GM18502 (cell line): ENCODE measurements at regions not wholly inside any gene's neighbourhood (a gene's known extent, or its start where the extent isn't known, plus 50 kb on each side); places are given as distances from the start of the nearest gene placed in this dataset.

ENCODE experiments used
- ATAC-seq: cut with Tn5 transposase; IDR thresholded peaks from one replicate; pipeline ENCODE4 v1.9.1; 2021; ENCODE audit warnings: mild to moderate bottlenecking; ENCODE audit not compliant: unreplicated experiment, poor library complexity

DNA sequence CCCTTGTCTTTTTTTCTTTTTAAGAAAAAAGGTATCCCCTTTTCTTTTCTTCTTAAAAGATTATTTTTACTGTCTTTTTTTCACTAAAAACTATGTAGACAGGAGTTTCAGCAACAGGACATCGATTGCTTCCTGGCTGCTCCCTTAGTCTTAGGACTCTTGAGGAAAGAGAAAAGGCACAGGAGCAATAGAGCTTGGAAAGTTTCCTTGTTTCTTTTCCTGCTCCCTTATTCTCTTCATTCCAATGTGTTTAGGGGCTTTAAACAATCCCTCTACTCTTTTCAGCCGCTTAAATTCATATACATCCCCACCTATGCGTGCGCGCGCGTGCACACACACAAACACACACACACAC, 182.2 kb upstream of the FOXN2 start:
- no peak for ATAC-seq

DNA sequence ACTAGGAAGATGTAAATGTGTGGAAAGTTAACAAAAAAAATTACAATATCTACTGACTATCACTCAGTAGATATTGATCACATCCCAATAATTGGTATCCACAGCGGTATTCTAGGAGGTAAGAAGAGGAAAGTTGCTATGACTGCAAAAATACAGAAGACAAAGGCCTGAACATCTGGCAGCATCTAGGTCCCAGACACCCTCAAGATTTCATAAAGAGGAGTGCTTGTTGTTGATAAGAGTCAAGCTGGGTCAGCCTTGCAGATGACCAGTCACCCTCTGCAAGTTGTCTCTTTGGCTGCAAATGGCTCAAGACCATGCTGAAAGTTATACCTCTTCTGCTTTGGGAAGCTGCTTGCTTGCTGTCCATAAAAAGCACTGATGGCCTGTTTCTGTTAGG, 179.8 kb upstream of the FOXN2 start:
- ATAC-seq, result no peak

DNA sequence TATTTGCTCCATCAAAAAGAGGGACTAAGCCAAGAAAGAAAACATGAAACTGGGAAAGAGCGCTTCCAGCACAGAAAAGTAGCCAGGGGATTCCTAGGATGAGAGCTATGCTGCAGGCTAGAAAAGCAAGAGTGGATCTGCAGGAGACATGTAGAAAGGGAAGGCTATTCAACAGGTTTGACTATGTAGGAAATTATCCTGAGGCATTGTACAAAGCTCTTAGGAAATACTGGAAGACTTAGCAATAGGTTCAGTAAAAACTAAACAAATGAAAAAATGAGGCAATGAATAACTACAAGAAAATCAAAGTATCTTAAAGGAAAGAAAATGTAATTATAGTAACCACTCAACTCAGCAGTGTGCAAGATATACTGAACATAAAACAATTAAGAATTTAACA, 178.7 kb upstream of the FOXN2 start:
- no peak for ATAC-seq

DNA sequence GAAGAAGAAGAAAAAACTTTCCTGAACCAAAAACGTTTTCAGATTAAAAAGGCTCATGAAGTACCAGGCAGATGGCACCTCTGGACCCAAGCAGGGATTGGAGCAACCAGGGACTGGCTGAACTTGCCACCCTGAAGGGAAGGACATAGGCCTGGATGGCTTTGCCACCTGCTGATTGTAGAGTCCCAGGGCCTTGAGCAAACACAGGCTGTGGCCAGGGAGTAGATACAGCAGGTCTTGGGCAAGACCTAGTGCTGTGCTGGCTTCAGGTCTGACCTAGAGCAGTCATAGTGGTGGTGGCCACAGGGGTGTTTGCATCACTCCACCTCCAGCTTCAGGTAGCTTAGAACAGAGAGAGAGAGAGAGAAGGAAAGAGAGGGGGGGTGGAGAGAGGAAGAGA, 176.7 kb upstream of the FOXN2 start:
- no peak for ATAC-seq

DNA sequence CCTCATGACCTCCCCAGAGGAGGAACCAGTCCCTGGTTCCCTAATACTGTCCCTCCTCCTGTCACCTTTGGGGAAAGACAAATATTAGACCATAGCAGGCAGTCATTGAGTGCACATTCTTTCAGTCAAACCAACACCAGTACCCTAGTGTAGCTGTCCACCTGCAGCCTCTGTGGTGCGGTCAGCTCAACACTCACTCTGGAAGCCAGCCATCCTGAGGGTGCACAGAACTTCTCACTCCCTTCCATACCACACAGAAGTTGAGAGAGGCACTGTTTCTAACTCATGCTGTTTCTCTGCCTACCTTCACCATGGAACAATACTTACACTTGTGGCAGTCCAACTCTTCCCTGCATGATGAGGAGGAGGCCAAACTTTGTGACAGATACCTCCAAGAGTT, 175.6 kb upstream of the FOXN2 start:
- no peak for ATAC-seq

DNA sequence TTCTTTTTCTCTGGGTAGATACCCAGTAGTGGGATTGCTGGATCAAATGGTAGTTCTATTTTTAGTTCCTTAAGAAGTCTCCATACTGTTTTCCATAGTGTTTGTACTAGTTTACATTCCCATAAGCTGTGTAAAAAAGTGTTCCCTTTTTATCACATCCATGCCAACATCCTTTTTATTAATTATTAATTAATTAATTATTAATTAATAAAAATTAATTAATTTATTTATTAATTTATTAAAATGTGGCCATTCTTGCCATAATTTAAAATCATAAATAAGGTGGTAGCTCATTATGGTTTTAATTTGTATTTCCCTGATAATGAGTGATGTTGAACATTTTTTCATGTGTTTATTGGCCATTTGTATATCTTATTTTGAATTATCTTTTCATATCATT, 173.9 kb upstream of the FOXN2 start:
- no peak for ATAC-seq

DNA sequence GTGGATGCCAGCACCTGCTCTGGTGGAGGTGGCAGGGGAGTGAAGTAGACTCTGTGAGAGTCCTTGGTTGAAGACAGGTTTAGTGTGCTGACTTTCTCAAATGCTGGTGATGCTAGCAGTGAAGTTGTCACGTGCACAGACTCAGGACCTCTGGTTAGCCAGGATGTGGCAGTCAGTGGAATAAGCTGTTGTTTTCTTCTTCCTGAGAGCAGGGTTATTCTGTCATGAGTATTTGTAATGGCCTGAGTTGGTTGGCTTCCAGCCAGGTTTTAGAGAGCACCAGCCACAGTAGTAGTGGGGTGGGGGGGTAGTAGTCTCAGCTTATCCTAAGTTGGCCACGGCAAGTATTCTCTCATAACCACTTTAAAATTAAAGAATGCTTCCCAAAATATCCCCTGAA, 169.7 kb upstream of the FOXN2 start:
- ATAC-seq, result no peak

DNA sequence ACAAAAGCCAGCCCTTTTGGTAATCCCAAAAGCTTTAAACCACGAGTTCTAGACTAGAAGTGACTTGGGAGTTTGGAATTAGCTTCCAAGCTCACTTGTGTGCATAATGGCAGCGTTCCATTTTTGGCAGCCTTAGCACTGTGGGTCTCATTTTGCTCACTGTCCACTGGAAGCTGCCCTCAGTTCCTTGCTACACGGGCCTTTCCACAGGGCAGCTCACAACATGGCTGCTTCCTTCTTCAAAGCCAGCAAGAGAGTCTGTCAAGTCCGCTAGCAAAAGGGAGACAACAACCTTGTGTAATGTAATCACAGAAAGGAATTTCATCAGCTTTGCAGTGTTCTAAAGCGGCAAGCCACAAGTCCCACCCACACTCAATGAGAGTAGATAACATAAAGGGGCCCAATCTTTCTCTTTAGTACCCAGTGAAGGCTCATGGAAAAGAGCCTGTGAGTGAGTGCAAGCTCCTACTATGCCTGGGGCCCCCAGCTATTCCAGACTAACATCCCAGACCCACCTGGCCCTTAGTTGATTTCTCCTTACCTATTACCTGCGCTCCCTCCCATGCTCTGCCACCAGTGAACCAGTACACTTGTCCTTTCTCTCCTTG, 168.5 kb upstream of the FOXN2 start:
- no peak for ATAC-seq

DNA sequence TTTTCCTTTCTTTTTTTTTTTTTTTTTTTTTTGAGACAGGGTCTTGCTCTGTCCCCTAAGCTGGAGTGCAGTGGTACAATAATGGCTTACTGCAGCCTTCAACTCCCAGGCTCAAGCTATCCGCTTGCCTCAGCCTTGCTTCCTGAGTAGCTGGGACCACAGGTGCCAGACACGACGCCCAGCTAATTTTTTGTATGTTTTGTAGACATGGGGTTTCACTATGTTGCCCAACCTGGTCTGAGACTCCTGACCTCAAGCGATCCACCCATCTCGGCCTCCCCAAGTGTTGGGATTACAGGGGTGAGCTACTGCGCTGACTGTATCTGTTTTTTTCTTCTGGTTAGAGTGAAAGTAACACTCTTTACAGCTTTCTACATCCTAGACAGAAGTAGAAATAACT, 167.9 kb upstream of the FOXN2 start:
- no peak for ATAC-seq

DNA sequence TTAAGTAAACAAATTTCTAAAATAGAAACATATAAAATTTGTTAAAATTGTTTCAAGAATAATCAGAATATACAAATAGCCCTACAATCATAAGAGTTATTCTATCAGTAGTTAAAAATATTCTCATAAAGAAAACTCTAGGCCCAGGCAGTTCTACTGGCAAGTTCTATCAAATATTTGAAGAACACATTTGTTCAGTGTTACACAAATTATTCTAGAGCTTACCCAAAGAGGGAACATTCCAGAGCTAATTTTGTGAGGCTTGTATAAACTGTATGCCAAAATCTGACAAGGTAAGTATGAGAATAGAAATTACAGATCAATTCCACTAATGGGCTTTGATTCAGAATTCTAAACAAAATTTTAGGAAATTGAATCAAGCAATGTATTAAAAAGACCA, 166.8 kb upstream of the FOXN2 start:
- ATAC-seq, result no peak

DNA sequence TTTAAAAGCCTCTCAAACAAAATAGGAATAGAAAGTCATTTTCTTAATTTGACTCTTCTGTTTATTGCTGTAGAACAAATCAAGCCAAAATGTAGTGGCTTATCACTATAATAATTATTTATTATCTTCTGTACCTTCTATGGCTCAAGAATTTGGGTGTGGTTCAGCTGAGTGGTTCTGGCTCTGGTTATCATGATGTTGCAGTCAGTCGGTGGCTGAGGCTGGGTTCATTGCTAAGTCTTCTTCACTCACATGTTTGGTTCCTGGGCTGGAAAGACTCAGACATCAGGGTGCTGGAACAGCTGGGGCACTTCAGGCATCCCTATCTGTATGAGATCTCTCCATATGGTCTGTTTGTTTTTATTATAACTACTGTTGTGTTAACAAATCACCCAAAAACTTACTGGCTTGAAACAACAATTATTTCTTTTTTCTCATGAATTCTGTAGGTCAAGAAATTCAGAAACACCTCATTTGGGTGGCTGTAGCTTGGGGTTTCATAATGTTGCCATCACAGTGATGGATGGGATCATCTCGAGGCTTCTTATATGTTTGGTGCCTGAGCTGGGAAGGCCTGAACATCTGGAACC, 165.5 kb upstream of the FOXN2 start:
- ATAC-seq, result no peak

DNA sequence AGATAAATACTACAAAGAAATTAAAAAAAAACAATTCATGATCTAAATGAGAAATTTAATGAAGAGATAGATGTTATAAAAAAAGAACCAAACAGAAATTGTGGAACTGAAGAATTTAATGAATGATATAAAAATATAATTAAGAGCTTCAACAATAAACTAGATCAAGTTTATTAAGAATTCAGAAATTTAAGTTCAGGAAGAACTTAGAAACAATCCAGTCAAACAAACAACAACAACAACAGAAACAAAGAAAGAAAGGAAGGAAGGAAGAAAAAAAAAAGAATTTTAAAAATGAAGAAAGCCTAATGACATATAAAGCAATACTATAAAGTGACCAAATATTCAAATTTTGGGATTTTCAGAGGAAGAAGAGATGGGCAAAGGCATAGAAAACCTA, 157.3 kb upstream of the FOXN2 start:
- ATAC-seq, result no peak

DNA sequence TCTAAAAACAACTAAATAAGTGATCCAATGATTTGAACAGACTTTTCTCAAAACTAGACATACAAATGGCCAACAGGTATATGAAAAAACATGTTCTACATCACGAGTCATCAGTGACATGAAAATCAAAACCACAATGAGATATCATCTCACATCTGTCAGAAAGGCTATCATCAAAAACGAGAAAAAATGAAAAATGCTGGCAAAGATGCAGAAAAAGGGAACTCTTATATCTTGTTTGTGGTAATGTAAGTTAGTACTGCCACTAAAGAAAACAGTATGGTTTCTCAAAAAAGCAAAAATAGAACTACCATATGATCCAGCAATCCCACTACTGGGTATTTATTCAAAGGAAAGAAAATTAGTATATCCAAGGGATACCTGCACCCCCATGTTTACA, 152.9 kb upstream of the FOXN2 start:
- no peak for ATAC-seq

DNA sequence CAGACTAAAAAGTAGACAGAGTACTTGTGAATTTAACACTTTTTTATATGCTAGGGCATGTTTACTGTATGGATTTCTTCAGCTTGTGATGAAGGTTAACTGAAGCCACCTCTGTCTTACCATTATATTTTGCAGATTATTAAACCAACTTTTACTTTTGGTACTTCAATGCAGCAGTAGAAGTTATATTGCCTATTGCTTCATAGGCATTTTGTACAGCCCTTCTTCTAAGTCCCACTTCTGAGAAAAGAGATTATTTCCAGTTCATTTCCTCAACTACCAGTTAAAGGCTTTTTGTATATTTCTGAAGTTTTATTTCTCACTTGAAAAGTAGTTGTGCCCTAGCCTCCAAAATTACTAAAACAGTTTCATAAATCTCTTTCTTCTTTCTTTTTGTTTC, 151.7 kb upstream of the FOXN2 start:
- ATAC-seq, result no peak

DNA sequence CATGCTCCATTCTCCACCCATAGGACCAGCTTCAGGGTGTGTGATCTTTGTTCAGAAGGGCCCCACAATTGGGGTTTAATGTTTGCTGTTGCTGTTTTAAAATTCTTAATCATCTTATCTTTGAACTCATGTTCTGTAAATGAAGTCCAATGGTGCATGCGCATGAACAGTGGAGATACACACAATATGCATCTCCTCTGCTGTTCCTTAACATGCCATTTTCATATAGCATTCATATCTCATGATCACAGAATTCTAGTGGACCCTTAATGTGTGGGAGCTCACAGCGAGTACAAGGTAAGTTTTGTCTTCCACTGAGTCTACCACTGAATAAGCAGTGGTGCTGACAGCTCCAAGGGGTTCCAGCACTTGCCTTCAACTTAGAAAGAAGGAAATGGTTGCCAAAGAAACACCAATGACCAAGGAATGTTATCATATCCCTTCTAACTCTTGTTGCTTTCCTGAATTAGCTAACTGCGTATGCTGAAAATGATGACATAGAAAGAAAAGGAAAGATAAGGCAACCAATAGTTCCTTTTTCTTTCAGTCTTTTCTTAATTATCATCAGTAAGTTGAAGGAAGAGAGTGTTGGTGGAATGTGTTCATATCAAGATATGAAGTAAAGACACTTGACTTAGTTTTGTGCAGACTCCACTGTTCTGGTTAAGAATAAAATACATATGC, 149.3 kb upstream of the FOXN2 start:
- no peak for ATAC-seq

DNA sequence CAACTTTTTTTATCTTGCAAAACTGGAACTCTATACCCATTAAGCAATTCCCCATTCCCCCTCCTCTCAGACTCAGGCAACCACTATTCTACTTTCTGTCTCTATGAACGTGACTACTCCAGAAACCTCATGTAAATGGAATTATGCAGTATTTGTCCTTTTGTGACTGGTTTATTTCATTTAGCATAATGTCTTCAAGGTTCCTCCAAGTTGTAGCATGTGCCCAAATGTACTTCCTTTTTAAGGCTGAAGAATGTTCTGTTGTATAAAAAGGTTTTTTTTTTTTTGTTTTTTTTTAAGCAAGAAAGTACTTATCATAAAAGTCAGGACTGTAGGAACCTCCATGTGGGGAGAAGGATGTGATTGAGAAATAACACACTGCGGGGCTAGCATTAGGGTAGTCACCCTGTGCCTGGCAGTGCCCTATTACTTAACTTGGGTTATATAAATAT, 145.3 kb upstream of the FOXN2 start:
- ATAC-seq, result no peak

DNA sequence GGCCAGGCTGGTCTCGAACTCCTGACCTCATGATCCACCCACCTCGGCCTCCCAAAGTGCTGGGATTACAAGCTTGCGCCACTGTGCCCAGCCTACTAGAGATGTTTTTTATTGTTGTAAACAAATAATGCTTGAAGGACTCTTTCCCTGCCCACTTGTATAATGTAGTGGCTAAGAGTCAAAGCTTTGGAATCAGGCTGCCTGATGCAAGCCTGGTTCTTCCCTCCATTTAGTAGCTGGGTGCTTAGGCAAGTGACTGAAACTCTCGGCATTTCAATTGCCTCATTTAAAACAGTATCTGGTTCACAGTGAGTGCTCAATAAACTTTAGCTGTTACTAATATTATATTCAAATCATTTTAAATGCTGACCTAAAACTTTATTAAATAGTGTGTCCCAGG, 144.2 kb upstream of the FOXN2 start:
- no peak for ATAC-seq

DNA sequence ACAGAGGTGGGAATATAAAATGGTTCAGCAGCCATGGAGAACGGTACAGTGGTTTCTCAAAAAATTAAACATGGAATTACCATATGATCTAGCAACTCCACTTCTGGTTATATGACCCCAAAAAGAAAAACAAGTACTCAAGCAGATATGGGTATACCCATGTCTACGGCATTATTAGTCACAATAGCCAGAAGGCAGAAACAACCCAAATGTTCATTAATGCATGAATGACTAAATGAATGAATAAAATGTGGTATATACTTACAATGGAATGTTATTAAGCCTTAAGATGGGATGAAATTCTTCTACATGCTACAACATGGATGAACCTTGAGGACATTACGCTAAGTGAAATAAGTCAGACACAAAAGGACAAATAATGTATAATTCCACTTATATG, 141.3 kb upstream of the FOXN2 start:
- ATAC-seq, result no peak

DNA sequence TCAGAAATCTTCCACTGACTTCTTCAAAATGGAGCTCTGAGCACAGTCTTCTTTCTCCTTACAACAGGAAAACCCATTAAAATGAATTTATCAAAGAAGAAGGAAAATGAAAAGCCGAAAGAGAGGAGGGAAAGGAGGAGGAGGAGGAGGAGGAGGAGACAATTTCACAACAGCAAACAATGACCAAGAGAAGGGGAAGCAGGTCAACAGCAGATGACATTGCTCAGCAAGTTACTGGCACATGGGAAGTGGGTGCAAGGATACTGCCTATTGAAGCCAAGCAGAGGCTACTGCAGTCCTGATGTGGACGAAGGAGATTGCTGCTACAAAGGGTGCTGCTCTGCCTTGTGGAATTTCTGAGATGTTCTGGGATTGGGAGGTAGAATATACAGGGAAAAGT, 140.0 kb upstream of the FOXN2 start:
- ATAC-seq, result no peak

DNA sequence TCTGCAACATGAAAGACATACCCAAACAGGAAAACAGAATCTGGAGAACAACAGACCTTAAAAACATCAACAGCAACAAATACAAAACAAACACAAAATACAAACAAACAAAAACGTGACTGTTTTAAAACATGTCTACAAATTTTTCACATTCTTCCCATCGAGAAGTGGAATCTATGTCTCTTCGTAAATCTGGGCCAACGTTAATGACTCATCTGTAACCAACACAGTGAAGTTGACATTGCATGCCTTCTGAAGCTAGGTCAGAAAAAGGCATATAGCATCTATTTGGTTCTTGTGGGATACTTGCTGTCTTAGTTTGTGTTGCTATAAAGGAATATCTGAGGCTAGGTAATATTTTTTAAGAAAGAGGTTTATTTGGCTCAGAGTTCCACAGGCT, 139.2 kb upstream of the FOXN2 start:
- no peak for ATAC-seq

DNA sequence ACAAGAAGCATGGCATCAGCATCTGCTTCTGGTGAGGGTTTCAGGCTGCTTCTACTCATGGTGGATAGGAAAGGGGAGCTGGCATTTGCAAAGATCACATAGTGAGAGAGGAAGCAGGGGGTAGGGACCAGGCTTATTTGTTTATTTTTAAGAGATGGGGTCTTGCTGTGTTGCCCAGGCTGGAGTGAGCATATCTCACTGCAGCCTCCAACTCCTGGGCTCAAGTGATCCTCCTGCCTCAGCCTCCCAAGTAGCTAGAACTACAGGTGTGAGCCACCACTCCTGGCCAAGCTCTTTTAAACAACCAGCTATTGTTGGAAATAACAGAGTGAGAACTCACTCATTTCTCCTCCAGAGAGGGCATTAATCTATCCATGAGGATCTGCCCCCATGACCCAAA, 138.8 kb upstream of the FOXN2 start:
- ATAC-seq, result no peak

DNA sequence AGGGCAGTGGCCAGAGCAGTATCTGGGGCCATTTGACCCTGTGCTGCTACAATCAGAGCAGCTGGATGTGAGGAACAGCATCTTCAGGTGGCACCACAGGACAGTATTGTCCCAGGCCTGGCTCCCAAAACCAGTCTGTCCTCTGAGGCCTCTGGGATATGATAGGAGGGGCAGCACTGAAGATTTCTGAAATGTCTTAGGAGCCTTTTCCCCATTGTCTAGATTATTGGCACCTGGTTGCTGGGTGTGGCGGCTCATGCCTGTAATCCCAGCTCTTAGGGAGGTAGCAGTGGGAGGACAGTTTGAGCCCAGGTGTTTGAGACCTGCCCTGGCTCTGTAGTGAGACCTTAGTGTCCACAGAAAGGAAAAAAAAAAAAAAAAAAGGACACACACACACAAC, 137.6 kb upstream of the FOXN2 start:
- ATAC-seq, result no peak
